PC-3 (cell line): ENCODE measurements at regions not wholly inside any gene's neighbourhood (a gene's known extent, or its start where the extent isn't known, plus 50 kb on each side); places are given as distances from the start of the nearest gene placed in this dataset.

Source experiments
- EZH2 ChIP-seq: fragments of 300-600 bp; sonication (generic); IDR thresholded peaks from one replicate; pipeline ENCODE4 v1.6.1; 2017; ENCODE audit warnings: antibody characterized with exemption, mild to moderate bottlenecking, low read length; ENCODE audit not compliant: unreplicated experiment
- EZH2phosphoT487 ChIP-seq: fragments of 300-600 bp; sonication (generic); IDR thresholded peaks from 2 replicates; pipeline ENCODE4 v1.6.1; 2018; ENCODE audit warnings: mild to moderate bottlenecking, antibody characterized with exemption, low read length, borderline replicate concordance
- TF ChIP-seq, protein P1 (sequence below): fragments of 300-600 bp; sonication (generic); conservative IDR thresholded peaks from 2 replicates; pipeline ENCODE4 v1.5.1; 2017; ENCODE audit warnings: antibody characterized with exemption, low read depth, mild to moderate bottlenecking, low read length

DNA sequence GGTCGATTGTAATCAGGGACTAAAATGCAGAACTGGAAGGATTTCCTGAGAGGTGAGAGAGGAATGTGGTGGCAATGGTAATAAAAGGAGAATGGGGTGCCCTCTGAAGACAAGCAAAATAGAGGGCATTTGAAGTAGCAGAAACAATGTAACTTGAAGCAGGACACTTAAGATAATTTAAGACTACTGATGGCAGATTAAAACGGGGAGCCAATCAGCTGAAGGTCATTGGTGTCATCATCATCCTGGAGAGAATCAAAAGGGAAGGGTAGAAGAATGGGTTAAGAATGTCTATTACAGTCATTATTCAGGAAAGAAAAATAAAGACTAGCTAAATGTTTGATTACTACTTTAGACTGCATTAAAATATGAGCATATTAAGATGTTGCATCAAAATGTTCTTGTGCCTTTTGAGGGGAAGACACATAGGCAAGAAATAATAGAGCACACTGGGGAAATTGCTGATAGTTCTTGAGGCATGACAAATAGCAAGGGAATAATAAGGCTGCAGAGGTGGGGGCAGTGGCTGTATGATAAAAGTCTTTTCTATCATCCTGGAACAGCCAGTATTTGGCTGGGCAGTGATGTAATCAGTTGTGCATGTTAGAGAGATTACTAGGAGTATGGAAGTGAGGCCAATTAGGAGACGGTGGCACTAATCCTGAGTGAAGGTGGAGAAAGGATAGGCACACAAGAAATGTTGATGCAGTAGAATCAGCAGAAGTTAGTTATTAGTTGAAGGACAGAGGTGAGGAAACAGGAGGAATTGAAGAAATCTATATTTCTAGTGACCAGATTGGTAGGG lies 60.2 kb downstream of the CCDC71L start:
- TF ChIP-seq EZH2 (no peak), EZH2phosphoT487 (no peak)
- TF ChIP-seq, protein P1, sequence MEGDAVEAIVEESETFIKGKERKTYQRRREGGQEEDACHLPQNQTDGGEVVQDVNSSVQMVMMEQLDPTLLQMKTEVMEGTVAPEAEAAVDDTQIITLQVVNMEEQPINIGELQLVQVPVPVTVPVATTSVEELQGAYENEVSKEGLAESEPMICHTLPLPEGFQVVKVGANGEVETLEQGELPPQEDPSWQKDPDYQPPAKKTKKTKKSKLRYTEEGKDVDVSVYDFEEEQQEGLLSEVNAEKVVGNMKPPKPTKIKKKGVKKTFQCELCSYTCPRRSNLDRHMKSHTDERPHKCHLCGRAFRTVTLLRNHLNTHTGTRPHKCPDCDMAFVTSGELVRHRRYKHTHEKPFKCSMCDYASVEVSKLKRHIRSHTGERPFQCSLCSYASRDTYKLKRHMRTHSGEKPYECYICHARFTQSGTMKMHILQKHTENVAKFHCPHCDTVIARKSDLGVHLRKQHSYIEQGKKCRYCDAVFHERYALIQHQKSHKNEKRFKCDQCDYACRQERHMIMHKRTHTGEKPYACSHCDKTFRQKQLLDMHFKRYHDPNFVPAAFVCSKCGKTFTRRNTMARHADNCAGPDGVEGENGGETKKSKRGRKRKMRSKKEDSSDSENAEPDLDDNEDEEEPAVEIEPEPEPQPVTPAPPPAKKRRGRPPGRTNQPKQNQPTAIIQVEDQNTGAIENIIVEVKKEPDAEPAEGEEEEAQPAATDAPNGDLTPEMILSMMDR, result no peak
